Karpas-422 (cell line): ENCODE measurements at regions not wholly inside any gene's neighbourhood (a gene's known extent, or its start where the extent isn't known, plus 50 kb on each side); places are given as distances from the start of the nearest gene placed in this dataset.
A peak's percentile ranks its signal among the peaks of the same experiment; 100 is the strongest.

Experiments used
- DNase-seq: peaks from one replicate; pipeline ENCODE4 v3.0.0-alpha.2; 2015
- H2AFZ ChIP-seq: fragments of 200-600 bp; sonication (generic); 2 replicates; pipeline ENCODE4 v1.6.1; 2014; ENCODE audit warnings: antibody characterized with exemption, low read length, mixed read lengths
- H3K27ac ChIP-seq: fragments of 200-600 bp; sonication (generic); 2 replicates; pipeline ENCODE4 v1.5.1; 2014; ENCODE audit warnings: mild to moderate bottlenecking, low read length, moderate library complexity
- H3K27me3 ChIP-seq: fragments of 200-600 bp; sonication (generic); 2 replicates; pipeline ENCODE4 v1.6.1; 2014; ENCODE audit warnings: low read length, mixed read lengths
- H3K36me3 ChIP-seq: fragments of 200-600 bp; sonication (generic); 2 replicates; pipeline ENCODE4 v1.6.1; 2014; ENCODE audit warnings: low read length, mixed read lengths; ENCODE audit not compliant: insufficient read depth
- H3K4me1 ChIP-seq: fragments of 200-600 bp; sonication (generic); 2 replicates; pipeline ENCODE4 v1.6.1; 2014; ENCODE audit warnings: mild to moderate bottlenecking, low read length, mixed read lengths
- H3K4me2 ChIP-seq: fragments of 200-600 bp; sonication (generic); 2 replicates; pipeline ENCODE4 v1.6.1; 2014; ENCODE audit warnings: low read length, low read depth, mild to moderate bottlenecking; ENCODE audit not compliant: poor library complexity, severe bottlenecking
- H3K4me3 ChIP-seq: fragments of 200-600 bp; sonication (generic); 2 replicates; pipeline ENCODE4 v1.5.1; 2014; ENCODE audit warnings: mild to moderate bottlenecking, antibody characterized with exemption, low read length, mixed read lengths
- H3K79me2 ChIP-seq: fragments of 200-600 bp; sonication (generic); 2 replicates; pipeline ENCODE4 v1.6.1; 2014; ENCODE audit warnings: mild to moderate bottlenecking, low read length, mixed read lengths
- H3K9ac ChIP-seq: fragments of 200-600 bp; sonication (generic); 2 replicates; pipeline ENCODE4 v1.6.0; 2014; ENCODE audit warnings: low read length
- H3K9me2 ChIP-seq: fragments of 200-600 bp; sonication (generic), shearing (Covaris generic); replicated peaks from 2 replicates; pipeline ENCODE4 v1.6.0; 2014; ENCODE audit warnings: mild to moderate bottlenecking, low read length, moderate library complexity; ENCODE audit not compliant: insufficient read depth
- H3K9me3 ChIP-seq: fragments of 300-700, 200-600 bp; sonication (generic); 2 replicates; pipeline ENCODE4 v1.6.1; 2014; ENCODE audit warnings: low read length, mixed read lengths
- H4K20me1 ChIP-seq: fragments of 200-600 bp; sonication (generic); 2 replicates; pipeline ENCODE4 v1.6.1; 2014; ENCODE audit warnings: mild to moderate bottlenecking, antibody characterized with exemption, low read length, low read depth; ENCODE audit not compliant: insufficient read depth

- no peaks in the 10 kb centered on the region for H3K36me3 ChIP-seq
- no peak overlapping the region for H2AFZ ChIP-seq
- no peaks in the 10 kb centered on the region for H3K79me2 ChIP-seq
- H3K4me1 ChIP-seq, result no peaks in the 10 kb centered on the region
- no peak overlapping the region for H3K9ac ChIP-seq
- H3K4me2 ChIP-seq, result no peak overlapping the region
- no peaks in the 10 kb centered on the region for H3K27me3 ChIP-seq
- DNase-seq, result peak; percentile 79
- no peak overlapping the region for H3K4me3 ChIP-seq
- H3K9me3 ChIP-seq, result no peaks in the 10 kb centered on the region
- H4K20me1 ChIP-seq, result no peaks in the 10 kb centered on the region
- no peak overlapping the region for H3K27ac ChIP-seq
- H3K9me2 ChIP-seq, result no peaks in the 10 kb centered on the region
Measured at GRCh38 chr4:37068580-37068979, 176.0 kb upstream of the NWD2 start.

- no peak overlapping the region for H2AFZ ChIP-seq
- no peaks in the 10 kb centered on the region for H3K4me1 ChIP-seq
- no peaks in the 10 kb centered on the region for H3K36me3 ChIP-seq
- H3K4me3 ChIP-seq, result no peak overlapping the region
- no peak overlapping the region for H3K9ac ChIP-seq
- no peaks in the 10 kb centered on the region for H3K27me3 ChIP-seq
- no peaks in the 10 kb centered on the region for H3K9me3 ChIP-seq
- no peaks in the 10 kb centered on the region for H3K79me2 ChIP-seq
- no peaks in the 10 kb centered on the region for H4K20me1 ChIP-seq
- no peak overlapping the region for H3K4me2 ChIP-seq
- no peak overlapping the region for H3K27ac ChIP-seq
- no peaks in the 10 kb centered on the region for H3K9me2 ChIP-seq
- DNase-seq, result no peak
Measured at GRCh38 chr4:37070041-37070440, 174.5 kb upstream of the NWD2 start.

DNA sequence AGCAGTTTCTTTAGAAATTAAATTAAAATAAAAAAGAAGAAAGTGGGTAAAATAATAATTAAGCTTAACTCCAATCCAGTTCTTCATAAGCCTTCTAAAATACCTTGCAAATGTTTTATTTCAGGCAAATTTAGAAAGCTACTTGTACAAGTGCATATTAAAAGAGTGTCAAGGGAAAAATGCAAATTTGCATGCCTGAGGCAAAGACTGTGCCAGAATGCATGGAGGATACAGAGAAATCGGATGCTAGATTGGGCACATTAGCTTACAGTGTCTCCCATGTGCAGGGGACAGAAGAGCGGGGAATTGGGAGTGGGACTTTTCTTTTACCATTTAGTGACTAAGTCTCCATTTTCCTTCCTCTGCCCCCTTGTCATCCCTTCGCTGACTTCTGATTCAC is 173.0 kb upstream of the NWD2 start:
- Histone ChIP-seq H4K20me1 (no peaks in the 10 kb centered on the region), H3K9ac (no peak overlapping the region), H3K4me1 (no peaks in the 10 kb centered on the region)

GRCh38 chr4:37073226-37073840 is 171.2 kb upstream of the NWD2 start:
- Histone ChIP-seq H3K4me3 (peak overlapping the region; percentile 25; the same call in 1 of the 2 replicates), H3K79me2 (no peaks in the 10 kb centered on the region), H4K20me1 (no peaks in the 10 kb centered on the region), H3K9ac (no peak overlapping the region), H3K4me1 (no peaks in the 10 kb centered on the region), H3K9me3 (no peaks in the 10 kb centered on the region), H3K36me3 (no peaks in the 10 kb centered on the region), H3K27ac (no peak overlapping the region), H3K27me3 (no peaks in the 10 kb centered on the region), H3K9me2 (no peaks in the 10 kb centered on the region), H3K4me2 (no peak overlapping the region), H2AFZ (no peak overlapping the region)
- no peak for DNase-seq

More for the DNA sequence above, 173.0 kb upstream of the NWD2 start:
- no peak for DNase-seq
- Histone ChIP-seq H2AFZ (no peak overlapping the region), H3K9me3 (no peaks in the 10 kb centered on the region), H3K9me2 (no peaks in the 10 kb centered on the region), H3K4me2 (no peak overlapping the region), H3K27ac (no peak overlapping the region), H3K36me3 (no peaks in the 10 kb centered on the region), H3K27me3 (no peaks in the 10 kb centered on the region), H3K79me2 (no peaks in the 10 kb centered on the region), H3K4me3 (no peak overlapping the region)

- Histone ChIP-seq H3K4me1 (no peaks in the 10 kb centered on the region), H3K9me3 (no peaks in the 10 kb centered on the region), H3K9me2 (no peaks in the 10 kb centered on the region), H3K36me3 (no peaks in the 10 kb centered on the region), H3K27me3 (no peaks in the 10 kb centered on the region), H3K79me2 (no peaks in the 10 kb centered on the region), H2AFZ (no peak overlapping the region), H3K9ac (no peak overlapping the region), H3K4me3 (no peak overlapping the region), H4K20me1 (no peaks in the 10 kb centered on the region), H3K4me2 (no peak overlapping the region), H3K27ac (no peak overlapping the region)
- DNase-seq, result no peak
Measured at GRCh38 chr4:37082912-37083311, 161.6 kb upstream of the NWD2 start.

GRCh38 chr4:37095925-37096324 is 148.6 kb upstream of the NWD2 start:
- no peaks in the 10 kb centered on the region for H3K27me3 ChIP-seq
- H3K4me1 ChIP-seq, result peaks cover 18% of the 10 kb centered on the region
- no peak overlapping the region for H3K4me3 ChIP-seq
- no peaks in the 10 kb centered on the region for H4K20me1 ChIP-seq
- no peak overlapping the region for H3K27ac ChIP-seq
- H3K79me2 ChIP-seq, result no peaks in the 10 kb centered on the region
- no peak for DNase-seq
- H3K4me2 ChIP-seq, result no peak overlapping the region
- H3K9me3 ChIP-seq, result no peaks in the 10 kb centered on the region
- H2AFZ ChIP-seq, result no peak overlapping the region
- H3K9me2 ChIP-seq, result no peaks in the 10 kb centered on the region
- H3K9ac ChIP-seq, result no peak overlapping the region
- no peaks in the 10 kb centered on the region for H3K36me3 ChIP-seq

DNA sequence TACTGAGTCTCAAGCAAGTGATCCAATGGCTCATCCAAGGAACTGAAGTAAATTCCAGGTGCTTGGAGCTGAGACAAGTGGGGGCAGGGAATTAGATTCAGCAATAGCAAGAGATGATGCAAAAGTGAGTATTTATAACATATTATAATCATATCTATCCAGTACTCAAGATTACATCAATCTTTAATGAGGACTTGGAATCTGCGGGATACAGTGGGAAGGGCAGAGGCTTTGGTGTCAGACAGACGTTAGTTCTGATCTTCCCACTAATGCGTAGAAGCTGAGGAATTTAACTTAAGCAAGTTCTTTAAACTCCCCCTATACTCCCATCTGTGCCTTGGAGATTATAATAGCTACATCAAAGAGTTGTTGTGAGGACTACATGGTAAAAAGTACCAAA is 143.4 kb upstream of the NWD2 start:
- no peak for DNase-seq

DNA sequence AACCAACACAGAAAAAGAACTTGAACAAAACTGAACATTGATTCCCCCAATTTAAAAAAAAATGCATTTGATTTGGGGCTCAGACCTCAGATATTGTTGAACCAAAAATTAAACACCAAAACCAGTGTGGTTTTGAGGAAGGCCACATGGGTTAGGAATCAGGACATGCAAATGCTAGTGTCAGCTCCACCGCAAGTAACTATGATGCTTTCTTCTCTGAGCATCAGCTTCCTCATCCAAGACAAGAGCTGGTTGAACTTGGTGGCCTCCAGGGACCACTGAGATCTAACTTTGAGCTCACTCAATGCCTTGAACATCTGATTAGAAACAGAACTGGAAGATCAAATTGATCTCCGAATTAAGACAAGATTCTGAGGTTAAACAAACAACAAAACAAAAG is 142.9 kb upstream of the NWD2 start:
- H3K4me2 ChIP-seq, result peak overlapping the region; percentile 68
- H4K20me1 ChIP-seq, result no peaks in the 10 kb centered on the region
- peak; percentile 86 for DNase-seq
- peak overlapping the region; percentile 36; the same call in 1 of the 2 replicates for H3K9ac ChIP-seq
- H3K27me3 ChIP-seq, result no peaks in the 10 kb centered on the region
- no peaks in the 10 kb centered on the region for H3K9me3 ChIP-seq
- no peaks in the 10 kb centered on the region for H3K36me3 ChIP-seq
- no peaks in the 10 kb centered on the region for H3K9me2 ChIP-seq
- H3K4me1 ChIP-seq, result peaks cover 27% of the 10 kb centered on the region
- peak overlapping the region; percentile 84 for H3K27ac ChIP-seq
- H2AFZ ChIP-seq, result peak overlapping the region; percentile 58
- peak overlapping the region; percentile 38 for H3K4me3 ChIP-seq
- H3K79me2 ChIP-seq, result no peaks in the 10 kb centered on the region

More for the DNA sequence above, 143.4 kb upstream of the NWD2 start:
- Histone ChIP-seq H3K27ac (peak overlapping the region; percentile 84), H3K79me2 (no peaks in the 10 kb centered on the region), H3K4me2 (peak overlapping the region; percentile 68), H3K27me3 (no peaks in the 10 kb centered on the region), H3K36me3 (no peaks in the 10 kb centered on the region), H3K9me2 (no peaks in the 10 kb centered on the region), H3K9me3 (no peaks in the 10 kb centered on the region), H3K4me1 (peaks cover 27% of the 10 kb centered on the region), H3K9ac (peak overlapping the region; percentile 17; the same call in 1 of the 2 replicates), H4K20me1 (no peaks in the 10 kb centered on the region), H2AFZ (peak overlapping the region; percentile 58; the same call in 1 of the 2 replicates), H3K4me3 (peak overlapping the region; percentile 38)
